ENCODE measurements at regions not wholly inside any gene's neighbourhood (a gene's known extent, or its start where the extent isn't known, plus 50 kb on each side); places are given as distances from the start of the nearest gene placed in this dataset.

- no peak for DNase-seq (ENCODE audit: low read depth in 2 of 2)
Observed at GRCh38 chr13:85288698-85289097, 510.5 kb downstream of the SLITRK6 start.

GRCh38 chr13:85287528-85287927 is 511.7 kb downstream of the SLITRK6 start:
- no peak for DNase-seq (ENCODE audit: low read depth in 2 of 2)

DNA sequence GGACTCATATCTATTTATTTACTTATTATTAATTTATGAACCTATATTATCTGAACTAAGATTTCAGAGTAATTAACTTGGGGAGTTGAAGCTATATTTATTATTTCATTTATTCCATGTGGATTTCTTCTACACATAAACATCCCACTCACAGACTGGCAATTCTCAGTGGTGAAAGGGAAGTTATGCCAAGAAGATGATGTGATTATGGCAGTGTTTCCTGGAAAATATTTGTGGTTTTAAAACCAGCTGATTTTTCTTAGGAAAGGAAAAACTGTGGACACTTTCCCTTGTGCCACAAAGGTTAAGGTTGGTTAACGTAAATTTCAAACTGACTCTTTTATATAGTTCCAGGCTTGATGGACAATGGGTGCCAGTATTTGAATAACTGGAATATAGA is 513.1 kb downstream of the SLITRK6 start:
- no peak for DNase-seq (ENCODE audit: low read depth in 2 of 2)

- no peak for DNase-seq (ENCODE audit: low read depth in 2 of 2)
Observed at GRCh38 chr13:85284349-85284748, 514.9 kb downstream of the SLITRK6 start.

DNA sequence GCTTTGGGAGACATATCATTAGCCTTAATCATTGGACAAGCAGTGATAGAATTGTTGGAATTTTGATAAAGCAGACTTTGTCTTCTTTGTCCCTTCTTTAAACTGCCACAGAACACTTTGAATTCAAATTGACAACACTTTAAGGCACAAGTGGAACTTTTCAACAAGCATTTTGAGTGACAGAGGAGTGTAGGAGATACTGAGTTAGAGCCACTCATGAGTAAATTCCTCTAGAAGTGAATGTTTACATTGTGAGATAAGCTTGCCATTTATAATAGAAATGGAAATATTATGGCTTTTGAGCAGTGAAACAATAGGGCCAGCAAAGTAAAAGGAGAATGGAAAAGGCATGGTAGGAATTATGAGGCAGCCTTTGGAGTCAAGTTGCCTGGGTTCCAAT is 515.8 kb downstream of the SLITRK6 start:
- no peak for DNase-seq (ENCODE audit: low read depth in 2 of 2)

- no peak for DNase-seq (ENCODE audit: low read depth in 2 of 2)
Observed at GRCh38 chr13:85282876-85283275, 516.3 kb downstream of the SLITRK6 start.

- DNase-seq (ENCODE audit: low read depth in 2 of 2): no peak
Observed at GRCh38 chr13:85278851-85279250, 520.4 kb downstream of the SLITRK6 start.

DNA sequence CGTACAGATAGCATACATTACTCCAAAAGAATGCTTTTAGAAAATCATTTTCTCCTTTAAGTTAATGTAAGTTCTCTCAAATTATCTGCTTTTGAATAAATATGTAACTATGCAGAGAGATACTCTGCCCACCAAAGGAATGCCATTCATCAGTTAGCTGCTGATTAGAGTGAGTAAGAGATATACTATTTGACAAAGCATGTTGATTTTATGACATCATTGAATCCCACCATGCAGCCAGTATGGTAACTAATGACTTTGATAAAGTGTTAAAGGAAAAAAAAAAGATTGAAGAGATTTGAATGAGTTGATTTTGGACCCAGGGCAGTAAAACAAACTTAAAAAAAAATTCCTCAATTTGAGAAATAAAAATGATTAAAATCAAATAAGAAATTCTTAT is 521.5 kb downstream of the SLITRK6 start:
- DNase-seq (ENCODE audit: low read depth in 2 of 2): no peak

- no peak for DNase-seq (ENCODE audit: low read depth in 2 of 2)
Observed at GRCh38 chr13:85266771-85267170, 532.4 kb downstream of the SLITRK6 start.

GRCh38 chr13:85266331-85266730 is 532.9 kb downstream of the SLITRK6 start:
- no peak for DNase-seq (ENCODE audit: low read depth in 2 of 2)

DNA sequence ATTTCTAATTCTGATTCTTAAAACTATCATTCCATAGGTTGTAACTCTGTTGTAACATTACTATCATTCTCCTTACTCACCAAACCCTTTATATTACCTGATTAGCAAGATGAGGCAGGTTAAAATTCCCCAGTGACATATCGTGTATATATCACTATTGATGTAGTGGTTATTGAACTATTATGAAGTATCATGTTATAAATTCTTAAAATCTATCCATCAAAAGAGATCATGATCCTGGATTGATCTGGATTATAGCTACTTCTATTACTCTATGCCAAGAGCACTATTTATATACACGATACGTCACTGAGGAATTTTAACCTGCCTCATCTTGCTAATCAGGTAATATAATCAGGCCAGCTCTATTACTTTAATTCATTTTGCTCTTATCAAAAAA is 533.9 kb downstream of the SLITRK6 start:
- DNase-seq (ENCODE audit: low read depth in 2 of 2): no peak

DNA sequence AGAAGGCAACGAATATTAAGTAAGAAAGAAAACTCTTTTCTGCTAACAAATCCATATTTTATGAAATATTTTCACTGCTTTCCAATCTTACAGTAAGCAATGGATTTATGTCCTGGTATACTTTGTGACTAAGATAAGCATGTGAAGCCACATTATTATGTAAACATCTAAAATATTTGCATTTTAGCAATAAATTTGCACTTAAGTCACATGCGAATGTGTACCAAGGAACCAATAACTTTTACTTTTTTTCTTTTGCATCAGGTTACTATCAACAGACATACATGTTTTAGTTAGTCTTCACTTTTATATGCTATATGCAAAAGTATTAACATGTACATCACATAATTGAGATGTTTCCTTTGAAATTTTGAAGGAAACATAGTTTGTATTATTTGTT is 536.7 kb downstream of the SLITRK6 start:
- DNase-seq (ENCODE audit: low read depth in 2 of 2): no peak

DNA sequence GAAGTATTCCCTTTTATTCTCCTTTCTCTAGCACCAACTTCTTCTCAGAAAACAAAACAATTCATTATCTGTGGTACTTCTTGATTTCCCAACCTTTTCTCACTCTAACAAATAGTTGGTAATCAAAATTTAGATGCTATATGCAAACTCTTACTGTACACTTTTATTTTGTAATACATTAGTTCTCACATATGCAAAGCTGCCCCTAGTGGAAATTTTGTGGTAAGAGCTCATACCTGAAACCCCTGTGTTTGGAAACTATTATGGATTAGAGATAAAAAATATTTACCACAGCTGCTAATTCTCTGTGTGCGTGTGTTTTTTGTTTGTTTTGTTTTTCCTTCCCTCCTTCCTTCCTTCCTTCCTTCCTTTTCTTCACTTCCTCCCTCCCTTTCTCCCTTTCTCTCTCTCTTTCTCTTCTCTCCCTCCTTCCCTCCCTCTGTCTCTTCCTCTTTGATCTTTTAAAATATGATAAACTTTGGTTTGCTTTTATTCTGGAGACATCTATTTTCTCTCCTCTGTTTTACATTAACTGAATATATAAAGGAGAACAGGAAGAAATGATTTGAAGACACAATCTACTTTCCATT is 537.4 kb downstream of the SLITRK6 start:
- no peak for DNase-seq (ENCODE audit: low read depth in 2 of 2)

GRCh38 chr13:85260896-85261295 is 538.3 kb downstream of the SLITRK6 start:
- no peak for DNase-seq (ENCODE audit: low read depth in 2 of 2)

GRCh38 chr13:85255978-85256377 is 543.2 kb downstream of the SLITRK6 start:
- DNase-seq (ENCODE audit: low read depth in 2 of 2): no peak

DNA sequence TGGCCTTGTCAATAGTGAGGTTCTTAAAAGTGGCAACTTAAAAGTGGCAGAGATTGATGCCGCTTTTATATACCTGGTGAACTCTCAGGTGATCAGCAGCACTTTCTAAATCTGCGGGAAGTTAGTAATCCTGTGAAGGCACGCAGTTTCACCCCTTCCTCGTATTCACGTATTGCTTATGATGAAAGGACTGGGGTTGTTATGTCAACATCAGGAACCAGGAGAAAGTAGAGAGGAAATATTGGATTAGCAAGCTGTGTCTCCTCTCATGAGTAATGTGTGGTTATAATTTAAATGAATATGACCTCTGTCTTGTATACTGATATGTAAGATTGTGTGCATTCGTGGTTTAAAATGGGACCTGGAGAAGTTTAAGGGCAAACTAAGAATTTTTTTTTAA is 544.6 kb downstream of the SLITRK6 start:
- DNase-seq (ENCODE audit: low read depth in 2 of 2): no peak

DNA sequence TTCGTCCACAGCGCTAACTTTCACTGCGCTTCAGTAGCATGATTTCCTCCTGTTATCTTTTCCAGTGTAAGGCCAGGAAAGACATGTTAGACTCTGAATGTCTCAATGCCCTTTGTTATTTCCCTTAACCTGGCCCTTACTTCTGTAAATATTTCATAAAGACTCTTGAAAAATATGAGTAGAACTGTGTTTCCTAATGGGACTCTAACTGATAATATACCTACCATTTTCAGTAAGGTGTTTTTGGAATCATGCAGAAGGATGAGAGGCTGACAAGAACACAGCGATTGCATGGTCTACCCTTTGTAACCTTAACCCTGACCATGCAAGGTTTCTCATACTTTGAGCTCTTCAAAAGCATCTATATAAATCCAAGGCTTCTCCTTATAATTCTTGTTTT is 550.1 kb downstream of the SLITRK6 start:
- DNase-seq (ENCODE audit: low read depth in 2 of 2): no peak

DNA sequence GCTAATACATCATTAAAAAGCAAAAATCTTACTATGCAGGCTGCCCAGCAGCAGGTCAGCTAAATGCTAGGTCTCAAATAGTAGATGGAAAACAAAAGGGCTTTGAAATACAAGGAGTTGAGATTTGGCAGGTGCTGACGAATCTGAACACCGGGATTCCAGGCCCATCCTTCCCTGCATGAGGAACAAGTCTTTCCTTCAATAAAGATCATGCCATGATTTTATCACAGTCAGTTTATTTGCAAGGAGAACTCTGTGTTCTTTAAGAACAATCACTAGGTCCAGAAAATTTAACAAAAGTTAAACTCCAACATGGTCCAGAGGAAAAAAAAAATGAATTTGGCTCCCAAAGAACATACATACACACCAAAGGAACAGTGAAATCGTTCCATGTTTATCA is 551.4 kb downstream of the SLITRK6 start:
- DNase-seq (ENCODE audit: low read depth in 2 of 2): no peak

GRCh38 chr13:85243831-85244230 is 555.4 kb downstream of the SLITRK6 start:
- no peak for DNase-seq (ENCODE audit: low read depth in 2 of 2)

DNA sequence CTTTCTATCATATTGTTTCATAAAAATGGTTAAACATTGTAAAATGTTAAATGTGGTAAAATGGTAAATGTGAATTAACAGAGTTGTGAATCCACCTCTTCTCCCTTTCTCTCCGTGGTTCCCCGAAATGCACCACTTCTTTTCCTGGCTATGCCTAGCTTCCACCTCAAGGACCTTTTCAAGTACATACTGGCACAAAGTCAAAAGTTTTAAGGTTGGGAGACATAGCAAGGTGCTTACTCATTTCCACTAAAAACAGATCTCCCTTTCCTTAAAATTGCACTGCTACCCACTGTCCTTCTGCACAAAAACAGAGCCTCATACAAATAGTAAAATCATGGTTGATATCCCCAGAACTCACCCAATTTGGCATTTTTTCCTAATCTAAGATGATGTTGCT is 558.2 kb downstream of the SLITRK6 start:
- DNase-seq (ENCODE audit: low read depth in 2 of 2): no peak

GRCh38 chr13:85236413-85236812 is 562.8 kb downstream of the SLITRK6 start:
- DNase-seq (ENCODE audit: low read depth in 2 of 2): no peak

GRCh38 chr13:85230691-85231093 is 568.5 kb downstream of the SLITRK6 start:
- DNase-seq (ENCODE audit: low read depth in 2 of 2): no peak

DNA sequence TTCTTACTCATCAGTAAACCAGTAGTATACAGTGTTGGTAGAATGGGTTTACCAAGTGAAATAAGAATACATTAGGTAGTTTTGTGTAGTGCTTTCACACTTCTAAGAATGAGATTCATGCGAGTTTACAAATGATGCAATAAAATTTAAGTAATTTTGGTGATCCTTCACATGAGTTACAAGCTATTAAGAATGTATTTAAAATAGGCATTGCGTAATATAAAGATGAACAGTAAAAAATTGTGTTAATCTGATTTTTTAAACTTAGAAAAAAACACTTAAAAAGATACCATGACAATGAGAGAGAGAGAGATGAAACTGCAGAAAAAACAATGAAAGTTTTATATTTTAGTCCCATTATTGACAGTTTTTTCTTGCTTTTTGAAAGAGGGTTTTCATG is 570.5 kb downstream of the SLITRK6 start:
- DNase-seq (ENCODE audit: low read depth in 2 of 2): no peak

GRCh38 chr13:85223883-85224656 is 575.1 kb downstream of the SLITRK6 start:
- no peak for DNase-seq (ENCODE audit: low read depth in 2 of 2)
